Parathyroid adenoma (tissue), 2 donors: ENCODE measurements at regions not wholly inside any gene's neighbourhood (a gene's known extent, or its start where the extent isn't known, plus 50 kb on each side); places are given as distances from the start of the nearest gene placed in this dataset.

Source experiments
- H2AFZ ChIP-seq: fragments of 300-600 bp; sonication (generic); one replicate; pipeline ENCODE4 v1.7.0; 2017; ENCODE audit warnings: antibody characterized with exemption, mild to moderate bottlenecking
- H3K27ac ChIP-seq: fragments of 300-600 bp; sonication (generic); one replicate; pipeline ENCODE4 v1.7.0; 2017
- H3K27me3 ChIP-seq: fragments of 300-600 bp; sonication (generic); one replicate; pipeline ENCODE4 v1.7.0; 2017; ENCODE audit warnings: low read length; ENCODE audit not compliant: control insufficient read depth, insufficient read depth
- H3K36me3 ChIP-seq: fragments of 300-600 bp; sonication (generic); one replicate; pipeline ENCODE4 v1.7.0; 2017; ENCODE audit warnings: low read length; ENCODE audit not compliant: control insufficient read depth, insufficient read depth
- H3K4me1 ChIP-seq: fragments of 300-600 bp; sonication (generic); one replicate; pipeline ENCODE4 v1.7.0; 2017; ENCODE audit warnings: control low read depth
- H3K4me2 ChIP-seq: fragments of 300-600 bp; sonication (generic); one replicate; pipeline ENCODE4 v1.7.0; 2017; ENCODE audit warnings: low read length
- H3K4me3 ChIP-seq: fragments of 300-600 bp; sonication (generic); one replicate; pipeline ENCODE4 v1.7.0; 2017; ENCODE audit warnings: low read depth, low read length
- H3K79me2 ChIP-seq: fragments of 300-600 bp; sonication (generic); one replicate; pipeline ENCODE4 v1.7.0; 2017; ENCODE audit warnings: control low read depth
- H3K9ac ChIP-seq: fragments of 300-600 bp; sonication (generic); one replicate; pipeline ENCODE4 v1.7.0; 2017; ENCODE audit warnings: mild to moderate bottlenecking
- H3K9me3 ChIP-seq: fragments of 300-600 bp; sonication (generic); one replicate; pipeline ENCODE4 v1.7.0; 2017; ENCODE audit warnings: low read length; ENCODE audit not compliant: control insufficient read depth
- TF ChIP-seq, protein P1 (sequence below): fragments of 300-600 bp; sonication (generic); IDR thresholded peaks from one replicate; pipeline ENCODE4 v1.7.0; 2017; ENCODE audit warnings: antibody characterized with exemption, mild to moderate bottlenecking
- donor health status: primary hyperparathyroidism.

DNA sequence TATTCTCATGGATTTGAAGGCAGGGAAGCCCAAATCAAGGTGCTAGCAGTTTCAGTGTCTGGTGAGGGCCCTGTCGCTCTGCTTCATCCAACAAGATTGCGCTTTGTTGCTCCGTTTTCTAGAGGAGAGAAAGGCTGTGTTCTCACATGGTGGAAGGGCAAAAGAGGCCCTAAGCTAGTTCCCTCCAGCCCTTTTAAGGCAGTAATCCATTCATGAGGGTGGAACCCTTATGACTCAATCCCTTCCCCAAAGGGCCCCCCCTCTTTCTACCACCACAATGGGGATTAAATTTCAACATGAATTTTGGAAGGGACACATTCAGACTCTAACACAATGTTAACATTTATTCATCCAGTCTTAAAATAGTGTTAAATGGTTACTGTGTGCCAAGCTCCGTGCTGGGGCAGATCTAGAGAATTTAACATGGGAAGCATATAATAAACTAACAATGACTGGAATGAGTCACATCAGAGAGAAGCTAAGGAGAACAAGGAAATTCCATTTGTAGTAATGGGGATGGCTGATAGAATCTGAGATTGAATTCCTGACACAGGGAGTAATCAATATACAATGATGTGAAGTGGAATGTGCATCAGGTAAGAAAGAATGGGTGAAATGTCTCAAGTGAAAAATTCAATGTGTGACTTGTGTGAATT is 382.8 kb upstream of the ZNF608 start:
- Histone ChIP-seq H3K27me3 (no peaks in the 10 kb centered on the region), H3K9ac (no peak overlapping the region), H3K4me3 (no peak overlapping the region), H3K36me3 (no peaks in the 10 kb centered on the region), H3K79me2 (no peaks in the 10 kb centered on the region), H2AFZ (no peak overlapping the region), H3K4me2 (no peak overlapping the region), H3K9me3 (no peaks in the 10 kb centered on the region), H3K27ac (no peak overlapping the region), H3K4me1 (no peaks in the 10 kb centered on the region)
- TF ChIP-seq, protein P1, sequence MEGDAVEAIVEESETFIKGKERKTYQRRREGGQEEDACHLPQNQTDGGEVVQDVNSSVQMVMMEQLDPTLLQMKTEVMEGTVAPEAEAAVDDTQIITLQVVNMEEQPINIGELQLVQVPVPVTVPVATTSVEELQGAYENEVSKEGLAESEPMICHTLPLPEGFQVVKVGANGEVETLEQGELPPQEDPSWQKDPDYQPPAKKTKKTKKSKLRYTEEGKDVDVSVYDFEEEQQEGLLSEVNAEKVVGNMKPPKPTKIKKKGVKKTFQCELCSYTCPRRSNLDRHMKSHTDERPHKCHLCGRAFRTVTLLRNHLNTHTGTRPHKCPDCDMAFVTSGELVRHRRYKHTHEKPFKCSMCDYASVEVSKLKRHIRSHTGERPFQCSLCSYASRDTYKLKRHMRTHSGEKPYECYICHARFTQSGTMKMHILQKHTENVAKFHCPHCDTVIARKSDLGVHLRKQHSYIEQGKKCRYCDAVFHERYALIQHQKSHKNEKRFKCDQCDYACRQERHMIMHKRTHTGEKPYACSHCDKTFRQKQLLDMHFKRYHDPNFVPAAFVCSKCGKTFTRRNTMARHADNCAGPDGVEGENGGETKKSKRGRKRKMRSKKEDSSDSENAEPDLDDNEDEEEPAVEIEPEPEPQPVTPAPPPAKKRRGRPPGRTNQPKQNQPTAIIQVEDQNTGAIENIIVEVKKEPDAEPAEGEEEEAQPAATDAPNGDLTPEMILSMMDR: no peak

DNA sequence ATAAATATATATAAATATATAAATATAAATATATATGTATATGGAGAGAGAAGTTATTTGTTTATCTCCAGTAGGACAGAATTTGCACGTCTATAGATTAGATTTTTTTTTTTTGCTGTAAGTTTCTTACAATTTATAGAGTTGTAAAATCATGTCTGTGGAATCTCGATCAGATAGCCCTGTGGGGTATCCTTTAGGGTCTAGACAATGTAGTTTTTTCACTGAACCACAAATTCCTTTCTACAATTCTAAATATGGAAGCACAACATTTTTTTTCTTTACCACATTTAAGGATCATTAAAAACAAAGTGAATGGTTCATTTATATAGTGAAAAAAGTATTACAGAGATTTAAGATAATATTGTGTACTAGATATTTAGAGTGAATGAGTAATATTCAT is 384.2 kb upstream of the ZNF608 start:
- no peak overlapping the region for H3K4me3 ChIP-seq
- H3K27me3 ChIP-seq: no peaks in the 10 kb centered on the region
- no peak overlapping the region for H3K4me2 ChIP-seq
- no peaks in the 10 kb centered on the region for H3K4me1 ChIP-seq
- H3K9me3 ChIP-seq: no peaks in the 10 kb centered on the region
- TF ChIP-seq, protein P1: no peak
- no peak overlapping the region for H3K9ac ChIP-seq
- no peaks in the 10 kb centered on the region for H3K79me2 ChIP-seq
- H3K27ac ChIP-seq: no peak overlapping the region
- no peak overlapping the region for H2AFZ ChIP-seq
- no peaks in the 10 kb centered on the region for H3K36me3 ChIP-seq

DNA sequence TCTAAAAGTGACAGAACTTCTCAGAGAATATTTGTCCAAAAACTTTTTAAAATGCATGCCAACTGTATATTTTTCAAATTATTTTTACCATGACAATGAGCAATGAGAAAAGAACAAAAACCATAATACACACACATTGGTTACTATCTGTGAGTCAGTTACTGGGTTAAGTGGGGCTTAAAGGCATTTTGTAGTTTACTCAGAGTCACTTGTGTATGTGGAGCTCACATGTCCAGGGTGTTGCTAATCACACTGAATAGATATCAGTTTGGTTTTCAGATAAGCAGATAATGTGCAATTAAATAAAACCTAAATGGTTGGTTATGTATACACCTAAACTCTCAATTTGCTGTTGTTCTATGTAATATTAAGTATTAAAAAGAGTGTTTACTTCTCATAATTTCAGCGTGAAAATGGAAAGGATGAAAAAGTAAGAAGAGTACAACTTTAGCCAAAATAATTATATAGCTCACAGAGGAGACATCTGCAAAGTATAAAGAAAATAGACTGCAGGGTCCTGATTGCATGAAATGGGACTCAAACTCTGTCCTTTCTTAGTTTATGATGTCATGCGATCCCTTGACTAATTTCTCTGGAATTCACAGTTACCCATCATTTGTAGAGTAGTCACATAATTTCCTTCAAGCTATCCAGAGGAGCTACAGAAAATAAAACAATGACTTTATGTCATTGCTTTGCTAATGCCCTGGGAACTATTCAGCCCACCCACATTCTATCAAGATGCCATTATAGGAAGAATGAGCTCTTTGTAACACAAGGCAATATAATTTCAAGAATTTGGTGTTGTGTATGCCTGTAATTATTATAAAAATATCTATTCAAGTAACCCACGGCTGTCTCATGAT is 388.0 kb upstream of the ZNF608 start:
- TF ChIP-seq, protein P1: no peak
- H3K27ac ChIP-seq: no peak overlapping the region

DNA sequence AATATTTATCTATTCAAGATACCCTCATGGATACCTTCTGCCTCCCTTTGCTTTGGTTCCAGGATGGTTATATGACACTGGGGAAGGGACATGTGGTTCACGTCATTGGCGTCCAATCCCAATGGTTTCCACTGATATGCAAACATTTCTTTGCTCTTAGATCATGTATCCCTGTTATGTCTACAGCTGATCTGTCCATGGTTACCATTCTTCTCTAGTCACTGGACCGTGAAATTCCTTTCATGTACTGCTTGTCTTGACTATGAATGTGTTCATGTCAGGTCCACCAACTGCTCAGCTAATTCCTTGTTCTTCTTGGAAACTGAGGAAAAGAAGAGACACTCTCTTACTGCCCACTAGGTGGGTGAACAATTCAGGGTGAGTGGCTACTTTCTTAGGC is 391.1 kb upstream of the ZNF608 start:
- Histone ChIP-seq H3K9me3 (no peaks in the 10 kb centered on the region), H3K27ac (no peak overlapping the region)

More for the DNA sequence above, 388.0 kb upstream of the ZNF608 start:
- Histone ChIP-seq H3K4me2 (no peak overlapping the region), H2AFZ (no peak overlapping the region), H3K9me3 (no peaks in the 10 kb centered on the region), H3K79me2 (no peaks in the 10 kb centered on the region), H3K9ac (no peak overlapping the region), H3K4me1 (no peaks in the 10 kb centered on the region), H3K27me3 (no peaks in the 10 kb centered on the region), H3K36me3 (no peaks in the 10 kb centered on the region), H3K4me3 (no peak overlapping the region)

More for the DNA sequence above, 391.1 kb upstream of the ZNF608 start:
- Histone ChIP-seq H3K79me2 (no peaks in the 10 kb centered on the region), H3K27me3 (no peaks in the 10 kb centered on the region), H3K9ac (no peak overlapping the region), H3K4me3 (no peak overlapping the region), H3K4me2 (no peak overlapping the region), H3K4me1 (peaks cover 9% of the 10 kb centered on the region), H3K36me3 (no peaks in the 10 kb centered on the region), H2AFZ (no peak overlapping the region)
- TF ChIP-seq, protein P1: no peak
